Endothelial cell of umbilical vein (primary cell): ENCODE measurements at regions not wholly inside any gene's neighbourhood (a gene's known extent, or its start where the extent isn't known, plus 50 kb on each side); places are given as distances from the start of the nearest gene placed in this dataset.

Experiments
- BruUV-seq: library from RNA; stranded (reverse); fragments of 400-500 nt; replicated peaks from 2 replicates; lab custom pipeline; 2021; lab: Mats Ljungman, UMichigan
- CTCF ChIA-PET: fragments of 300-600, 350-600 bp; sonication (Branson Sonifier 250); formaldehyde crosslinking; loops from one replicate; lab custom pipeline; 2021; ENCODE audit warnings: antibody characterized with exemption, inconsistent platforms; lab: Charles Lee
- POLR2A ChIA-PET: fragments of 300-600, 350-600 bp; sonication (Branson Sonifier 250); formaldehyde crosslinking; loops from one replicate; lab custom pipeline; 2021; ENCODE audit warnings: antibody characterized with exemption, inconsistent platforms; lab: Charles Lee
- DNase-seq: peaks from one replicate; pipeline ENCODE4 v3.0.0-alpha.2; 2011; ENCODE audit warnings: low read depth, low spot score
- FAIRE-seq: peaks from 2 replicates; lab custom pipeline; 2011; peaks lifted over from hg19 to GRCh38; lab: Jason Lieb, UNC
- H2AFZ ChIP-seq: 2 replicates; pipeline ENCODE4 v1.6.0; 2012; ENCODE audit warnings: low read depth, low read length, control low read depth, inconsistent platforms
- H3K27ac ChIP-seq: 2 replicates; pipeline ENCODE4 v1.5.1; 2011; ENCODE audit warnings: low read depth, mild to moderate bottlenecking, control low read depth, low read length, moderate library complexity; ENCODE audit not compliant: insufficient read depth
- H3K27me3 ChIP-seq, 2 experiments: 2 replicates each; pipeline versions ENCODE4 v1.6.0 to v1.6.1; 2011; ENCODE audit warnings: low read length in 2 of 2, mixed read lengths in 1 of 2; ENCODE audit not compliant: control insufficient read depth in 2 of 2, insufficient read depth in 2 of 2
- H3K36me3 ChIP-seq, 2 experiments: 2 replicates in 1 of 2; 3 replicates in 1 of 2; pipeline ENCODE4 v1.5.1; 2011; ENCODE audit warnings: low read length in 2 of 2, mild to moderate bottlenecking in 1 of 2, moderate library complexity in 1 of 2; ENCODE audit not compliant: control insufficient read depth in 2 of 2, insufficient read depth in 2 of 2; ENCODE audit errors: extremely low read depth in 1 of 2
- H3K4me1 ChIP-seq: 3 replicates; pipeline ENCODE4 v1.5.1; 2011; ENCODE audit warnings: mild to moderate bottlenecking, low read length; ENCODE audit not compliant: control insufficient read depth, insufficient read depth; ENCODE audit errors: extremely low read depth
- H3K4me2 ChIP-seq: 2 replicates; pipeline ENCODE4 v1.6.1; 2011; ENCODE audit warnings: low read length, control low read depth, mixed read lengths; ENCODE audit not compliant: insufficient read depth
- H3K4me3 ChIP-seq, 3 experiments: fragments of 200-600 bp in 1 of 3; sonication (generic), shearing (Covaris generic) in 1 of 3; replicated peaks in 1 of 3; 2 replicates each; pipeline ENCODE4 v1.5.1; 2011 to 2016; ENCODE audit warnings: control low read depth in 3 of 3, low read length in 3 of 3, mild to moderate bottlenecking in 2 of 3, inconsistent platforms in 1 of 3, low read depth in 1 of 3, moderate library complexity in 1 of 3; ENCODE audit not compliant: insufficient read depth in 1 of 3
- H3K79me2 ChIP-seq: 2 replicates; pipeline ENCODE4 v1.6.0; 2012; ENCODE audit warnings: low read length, inconsistent platforms; ENCODE audit not compliant: control insufficient read depth, insufficient read depth
- H3K9ac ChIP-seq: replicated peaks from 2 replicates; pipeline ENCODE3; 2011; ENCODE audit warnings: low read length, control low read depth; ENCODE audit not compliant: insufficient read depth; ENCODE audit errors: extremely low read depth
- H3K9me1 ChIP-seq: replicated peaks from 3 replicates; pipeline ENCODE4 v1.6.0; 2011; ENCODE audit warnings: mild to moderate bottlenecking, low read length; ENCODE audit not compliant: control insufficient read depth, insufficient read depth; ENCODE audit errors: extremely low read depth
- H3K9me3 ChIP-seq: replicated peaks from 2 replicates; pipeline ENCODE4 v1.5.1; 2012; ENCODE audit warnings: low read length, inconsistent platforms; ENCODE audit not compliant: control insufficient read depth, insufficient read depth
- H4K20me1 ChIP-seq: replicated peaks from 2 replicates; pipeline ENCODE3; 2011; ENCODE audit warnings: mild to moderate bottlenecking, low read length; ENCODE audit not compliant: control insufficient read depth, insufficient read depth; ENCODE audit errors: extremely low read depth
- CTCF ChIP-seq, 2 donors: IDR thresholded peaks; 1 replicate in 1 of 2; 2 replicates in 1 of 2; pipeline ENCODE4 v1.5.1; 2011; ENCODE audit warnings: low read length in 2 of 2, mild to moderate bottlenecking in 2 of 2, moderate library complexity in 2 of 2, control low read depth in 1 of 2, inconsistent platforms in 1 of 2, low read depth in 1 of 2; ENCODE audit not compliant: insufficient read depth in 1 of 2; ENCODE audit errors: extremely low read depth in 1 of 2
- EZH2 ChIP-seq: IDR thresholded peaks from 2 replicates; pipeline ENCODE4 v1.6.1; 2012; ENCODE audit warnings: borderline replicate concordance, low read depth, mild to moderate bottlenecking, moderate library complexity, low read length, inconsistent platforms; ENCODE audit not compliant: severe bottlenecking
- FOS ChIP-seq: IDR thresholded peaks from 2 replicates; pipeline ENCODE4 v1.6.1; 2011; ENCODE audit warnings: mild to moderate bottlenecking, low read length, moderate library complexity, borderline replicate concordance; ENCODE audit not compliant: insufficient read depth
- GATA2 ChIP-seq: IDR thresholded peaks from 2 replicates; pipeline ENCODE4 v1.7.0; 2011; ENCODE audit warnings: low read depth, mild to moderate bottlenecking, moderate library complexity, mixed read lengths, low read length; ENCODE audit not compliant: insufficient read length, insufficient read depth
- JUN ChIP-seq: IDR thresholded peaks from 2 replicates; pipeline ENCODE4 v1.6.1; 2011; ENCODE audit warnings: borderline replicate concordance, low read depth; ENCODE audit not compliant: insufficient read length, insufficient read depth
- MAX ChIP-seq: IDR thresholded peaks from 2 replicates; pipeline ENCODE4 v1.6.1; 2011; ENCODE audit not compliant: insufficient read depth, insufficient read length
- MYC ChIP-seq: IDR thresholded peaks from one replicate; pipeline ENCODE4 v1.6.1; 2011; ENCODE audit warnings: mild to moderate bottlenecking, low read depth, low read length
- POLR2A ChIP-seq: IDR thresholded peaks from 2 replicates; pipeline ENCODE4 v1.6.1; 2012; ENCODE audit warnings: low read depth, mild to moderate bottlenecking, control low read depth, low read length
- POLR2AphosphoS5 ChIP-seq: IDR thresholded peaks from 2 replicates; pipeline ENCODE4 v1.6.1; 2012; ENCODE audit warnings: low read depth, mild to moderate bottlenecking, control low read depth, low read length, moderate library complexity; ENCODE audit not compliant: insufficient read depth
- dilution Hi-C: fragments of 300-500 bp; cut with MboI; formaldehyde crosslinking; loops from one replicate; pipeline ENCODE4 v1.15.0; 2019; ENCODE audit warnings: low sequenced_read_pairs; ENCODE audit not compliant: extremely low pct_ligation_motif_present
- intact Hi-C: fragments of 100-400 bp; cut with micrococcal nuclease; formaldehyde crosslinking; loops from one replicate; pipeline ENCODE4 v1.10.0; 2022

- Histone ChIP-seq H3K79me2 (no peaks in the 10 kb centered on the region), H3K9ac (no peak overlapping the region), H3K36me3 (no peaks in the 10 kb centered on the region), H3K9me3 (no peaks in the 10 kb centered on the region), H3K4me1 (no peaks in the 10 kb centered on the region), H2AFZ (no peak overlapping the region), H3K27ac (no peak overlapping the region), H3K27me3 (peaks cover 3 to 6% of the 10 kb centered on the region in 2 experiments), H3K4me2 (no peak overlapping the region), H4K20me1 (no peaks in the 10 kb centered on the region), H3K4me3 (no peak overlapping the region), H3K9me1 (no peaks in the 10 kb centered on the region)
- FAIRE-seq: no peak
- TF ChIP-seq JUN: no peak
- no peak for TF ChIP-seq MAX
- no peak for TF ChIP-seq EZH2
- TF ChIP-seq GATA2: no peak
- no peak for TF ChIP-seq FOS
- TF ChIP-seq POLR2AphosphoS5: no peak
- TF ChIP-seq MYC: no peak
- no peak for TF ChIP-seq CTCF (IDR thresholded peaks at IDR 0.05; ENCODE audit: extremely low read depth in 1 of 2, insufficient read depth in 1 of 2, low read depth in 1 of 2, low read length in 2 of 2)
- no peak for TF ChIP-seq POLR2A
- POLR2A ChIA-PET: no interaction called here
- no TSS peak for BruUV-seq
- CTCF ChIA-PET: interaction anchor here (0.6 to 3.5 kb wide), 2 partner anchors 13 to 83 kb away, joined by 3 to 10 read pairs; no protein-coding TSS in a partner anchor
- no peak for DNase-seq
- intact Hi-C loops (no loop called here), dilution Hi-C loops (no loop called here)
Observed at GRCh38 chr5:133844836-133845235, 123.6 kb downstream of the C5orf15 start.
